PC-9 (cell line): ENCODE measurements at regions not wholly inside any gene's neighbourhood (a gene's known extent, or its start where the extent isn't known, plus 50 kb on each side); places are given as distances from the start of the nearest gene placed in this dataset.
"Not testable (repeated sequence)": the region's sequence is repeated elsewhere in the genome, so short reads cannot be mapped to it uniquely, and the experiment has no call there.

Experiments
- BruUV-seq: library from RNA; stranded (reverse); fragments of 400-500 nt; replicated peaks from 2 replicates; lab custom pipeline; 2021; lab: Mats Ljungman, UMichigan
- CTCF ChIA-PET: fragments of 300-600 bp; sonication (Branson Sonifier 250); formaldehyde crosslinking; loops from one replicate; lab custom pipeline; 2022; ENCODE audit warnings: antibody characterized with exemption; lab: Charles Lee
- POLR2A ChIA-PET: fragments of 300-600 bp; sonication (Branson Sonifier 250); formaldehyde crosslinking; loops from one replicate; lab custom pipeline; 2022; ENCODE audit warnings: antibody characterized with exemption; ENCODE audit not compliant: unreplicated experiment; lab: Charles Lee
- DNase-seq, 2 experiments: peaks; one replicate each; pipeline versions ENCODE4 v3.0.0 to v3.0.0-alpha.2; 2015 to 2022; ENCODE audit warnings: mixed read lengths in 1 of 2
- H2AFZ ChIP-seq: fragments of 200-600 bp; sonication (generic); 2 replicates; pipeline ENCODE4 v1.8.1; 2017; ENCODE audit warnings: antibody characterized with exemption
- H3F3A ChIP-seq: fragments of 200-600 bp; sonication (generic); 2 replicates; pipeline ENCODE4 v1.8.1; 2017; ENCODE audit warnings: antibody characterized with exemption, mild to moderate bottlenecking, low read depth; ENCODE audit not compliant: insufficient read depth
- H3K27ac ChIP-seq: fragments of 200-600 bp; sonication (generic); 2 replicates; pipeline ENCODE4 v1.6.1; 2016; ENCODE audit warnings: mixed run types
- H3K27me3 ChIP-seq: fragments of 200-600 bp; sonication (generic); 2 replicates; pipeline ENCODE4 v1.6.1; 2016; ENCODE audit warnings: low read depth, mixed run types; ENCODE audit not compliant: insufficient read depth
- H3K36me3 ChIP-seq: fragments of 200-600 bp; sonication (generic); 2 replicates; pipeline ENCODE4 v1.6.1; 2016; ENCODE audit warnings: low read depth, mixed run types
- H3K4me1 ChIP-seq: fragments of 200-600 bp; sonication (generic); replicated peaks from 2 replicates; pipeline ENCODE4 v1.6.1; 2016; ENCODE audit warnings: mixed run types; ENCODE audit not compliant: insufficient read depth
- H3K4me2 ChIP-seq: fragments of 200-600 bp; sonication (generic); 2 replicates; pipeline ENCODE4 v1.6.1; 2017; ENCODE audit warnings: mixed run types
- H3K4me3 ChIP-seq: fragments of 200-600 bp; sonication (generic); 2 replicates; pipeline ENCODE4 v1.6.1; 2016; ENCODE audit warnings: mixed run types
- H3K79me2 ChIP-seq: fragments of 200-600 bp; sonication (generic); 2 replicates; pipeline ENCODE4 v1.6.1; 2017; ENCODE audit warnings: low read depth, mixed run types
- H3K9me2 ChIP-seq: fragments of 200-600 bp; sonication (generic); 2 replicates; pipeline ENCODE4 v1.8.1; 2017; ENCODE audit warnings: mild to moderate bottlenecking; ENCODE audit not compliant: insufficient read depth
- H3K9me3 ChIP-seq: fragments of 200-600 bp; sonication (generic); 2 replicates; pipeline ENCODE4 v1.8.1; 2016; ENCODE audit warnings: low read depth; ENCODE audit not compliant: insufficient read depth
- H4K20me1 ChIP-seq: fragments of 200-600 bp; sonication (generic); 2 replicates; pipeline ENCODE4 v1.8.1; 2017; ENCODE audit not compliant: insufficient read depth
- intact Hi-C: fragments of 100-400 bp; cut with micrococcal nuclease; formaldehyde crosslinking; loops from one replicate; pipeline ENCODE4 v1.10.0; 2022; ENCODE audit not compliant: unreplicated experiment

DNA sequence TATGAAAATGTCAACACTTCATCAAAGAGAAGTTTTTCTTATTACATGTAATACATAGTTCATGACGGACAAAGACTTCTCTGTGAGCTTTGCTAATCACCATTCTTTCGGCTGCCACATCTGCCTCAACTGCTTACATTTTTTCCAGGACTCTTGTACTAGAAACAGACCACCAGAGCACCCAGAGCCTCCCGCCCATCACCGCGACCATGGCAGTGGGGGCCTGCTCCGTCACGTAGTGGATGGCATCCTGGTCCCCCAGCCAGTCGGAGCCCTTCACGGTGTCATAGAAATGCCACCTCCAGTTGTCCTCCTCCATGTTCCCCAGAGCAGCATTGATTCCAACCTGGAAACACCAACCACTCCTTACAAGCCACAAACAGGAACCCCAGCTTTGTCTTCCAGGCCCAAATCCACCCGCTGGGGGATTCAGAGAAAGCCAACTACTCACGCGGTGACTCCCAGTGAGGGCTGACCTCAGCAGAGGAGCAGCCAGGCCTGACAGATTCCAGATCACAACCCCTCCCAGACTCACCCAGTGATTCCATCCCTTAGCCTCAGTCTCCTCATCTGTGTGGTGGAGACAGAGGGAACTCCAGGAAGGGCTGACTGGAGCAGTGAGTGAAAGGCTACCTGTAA, 76.2 kb upstream of the TNK2 start:
- BruUV-seq, H3K27me3 ChIP-seq, H3F3A ChIP-seq, H3K4me1 ChIP-seq, CTCF ChIA-PET, H3K36me3 ChIP-seq, H4K20me1 ChIP-seq, H3K27ac ChIP-seq, H3K4me3 ChIP-seq, DNase-seq, H3K9me3 ChIP-seq, H2AFZ ChIP-seq, H3K9me2 ChIP-seq, POLR2A ChIA-PET, intact Hi-C loops, H3K4me2 ChIP-seq: not testable (repeated sequence)
- peaks cover 17% of the 10 kb centered on the region for H3K79me2 ChIP-seq

DNA sequence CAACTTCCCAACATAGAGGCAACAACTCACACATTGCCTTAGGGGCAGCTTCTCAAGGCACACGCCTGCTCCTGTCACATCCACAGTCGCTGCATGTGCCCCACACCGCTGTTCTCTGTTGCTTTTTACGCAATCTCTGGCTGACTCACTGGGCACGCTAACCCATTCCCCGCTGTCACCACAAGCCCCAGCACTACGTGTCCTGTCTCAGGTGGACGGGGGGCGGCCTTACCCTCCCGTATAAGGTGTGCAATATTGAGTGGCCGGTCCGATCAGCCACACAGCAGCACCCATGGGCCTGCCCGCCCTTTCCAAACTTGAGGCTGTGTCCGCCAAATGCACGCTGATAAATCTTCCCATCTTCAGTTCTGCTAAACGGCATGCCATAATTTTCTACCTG, 75.5 kb upstream of the TNK2 start:
- H3K9me3 ChIP-seq, H3F3A ChIP-seq, CTCF ChIA-PET, H3K4me3 ChIP-seq, H3K4me2 ChIP-seq, H4K20me1 ChIP-seq, H3K27me3 ChIP-seq, H3K27ac ChIP-seq, BruUV-seq, DNase-seq, H2AFZ ChIP-seq, H3K9me2 ChIP-seq, intact Hi-C loops, H3K4me1 ChIP-seq, POLR2A ChIA-PET, H3K36me3 ChIP-seq: not testable (repeated sequence)
- peaks cover 15% of the 10 kb centered on the region for H3K79me2 ChIP-seq

DNA sequence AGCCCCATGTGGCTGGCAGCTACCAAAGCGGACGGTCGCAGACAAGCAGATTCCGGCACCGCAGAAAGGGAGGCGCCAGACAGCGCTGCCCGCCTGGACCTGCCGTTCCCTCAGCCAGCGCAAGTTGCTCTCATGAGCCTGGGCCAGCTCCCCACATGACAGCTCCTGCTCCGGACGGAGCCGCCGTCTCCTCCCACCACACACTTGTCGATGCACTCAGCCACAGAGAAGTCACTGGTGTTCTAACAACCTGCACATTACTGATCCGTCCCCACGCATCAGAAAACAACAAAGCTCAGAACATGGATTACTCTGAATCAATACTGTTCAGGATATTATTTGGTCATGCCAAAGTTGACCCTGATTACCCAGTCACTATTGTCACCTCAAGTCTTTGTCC, 74.4 kb upstream of the TNK2 start:
- H3K36me3 ChIP-seq, H3K4me3 ChIP-seq, CTCF ChIA-PET, H3K4me2 ChIP-seq, H3F3A ChIP-seq, intact Hi-C loops, H3K27me3 ChIP-seq, H3K4me1 ChIP-seq, H3K9me2 ChIP-seq, H4K20me1 ChIP-seq, H3K79me2 ChIP-seq, DNase-seq, POLR2A ChIA-PET, BruUV-seq, H3K9me3 ChIP-seq, H2AFZ ChIP-seq, H3K27ac ChIP-seq: not testable (repeated sequence)

DNA sequence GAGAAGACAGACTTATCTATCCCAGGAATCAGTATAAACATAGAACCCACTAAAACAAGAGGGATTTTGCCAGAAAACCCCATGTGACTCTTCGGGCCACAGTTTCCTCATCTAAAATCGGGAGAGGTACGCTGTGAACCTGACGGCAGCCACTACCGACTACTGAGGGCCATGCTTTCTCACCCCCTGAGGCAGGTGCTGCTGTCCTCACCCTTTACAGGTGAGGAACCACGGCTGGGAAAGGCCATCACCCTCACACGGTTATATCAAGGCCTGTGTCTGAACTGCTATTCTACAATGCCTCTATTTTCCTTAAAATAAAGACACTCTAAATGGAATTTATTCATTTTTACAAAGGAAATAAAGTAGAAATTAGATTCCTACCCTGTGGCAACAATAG, 73.4 kb upstream of the TNK2 start:
- H3K4me1 ChIP-seq, H3K9me2 ChIP-seq, POLR2A ChIA-PET, H3K79me2 ChIP-seq, H3K27ac ChIP-seq, H3F3A ChIP-seq, BruUV-seq, H3K4me2 ChIP-seq, H3K27me3 ChIP-seq, CTCF ChIA-PET, H3K9me3 ChIP-seq, H2AFZ ChIP-seq, H3K4me3 ChIP-seq, intact Hi-C loops, H4K20me1 ChIP-seq: not testable (repeated sequence)
- DNase-seq: peak in 1 of 2 experiments; percentile 15
- H3K36me3 ChIP-seq: peaks cover 13% of the 10 kb centered on the region; the same call in 1 of the 2 replicates

DNA sequence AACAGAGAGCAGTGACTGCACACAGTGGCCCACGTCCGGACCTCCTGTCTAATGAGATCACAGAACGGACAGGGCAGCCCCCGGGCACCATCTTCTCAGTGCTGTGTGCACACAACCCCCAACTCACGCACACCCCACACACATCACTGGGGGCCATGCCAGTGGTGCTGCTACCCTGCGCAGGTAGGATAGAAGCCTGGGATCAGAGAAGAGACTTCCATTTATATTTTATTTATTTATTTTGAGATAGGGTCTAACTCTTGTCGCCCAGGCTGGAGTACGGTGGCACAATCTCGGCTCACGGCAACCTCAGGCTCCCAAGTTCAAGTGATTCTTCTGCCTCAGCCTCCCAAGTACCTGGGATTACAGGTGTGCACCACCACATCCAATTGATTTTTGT, 71.5 kb upstream of the TNK2 start:
- H3K27ac ChIP-seq, BruUV-seq, intact Hi-C loops, H3K4me3 ChIP-seq, H2AFZ ChIP-seq, H3F3A ChIP-seq, POLR2A ChIA-PET, H3K9me3 ChIP-seq, H3K4me2 ChIP-seq, H3K4me1 ChIP-seq, CTCF ChIA-PET, H3K79me2 ChIP-seq, H3K9me2 ChIP-seq, H4K20me1 ChIP-seq, H3K27me3 ChIP-seq: not testable (repeated sequence)
- peaks cover 17% of the 10 kb centered on the region for H3K36me3 ChIP-seq
- DNase-seq: peak in 1 of 2 experiments; percentile 25

DNA sequence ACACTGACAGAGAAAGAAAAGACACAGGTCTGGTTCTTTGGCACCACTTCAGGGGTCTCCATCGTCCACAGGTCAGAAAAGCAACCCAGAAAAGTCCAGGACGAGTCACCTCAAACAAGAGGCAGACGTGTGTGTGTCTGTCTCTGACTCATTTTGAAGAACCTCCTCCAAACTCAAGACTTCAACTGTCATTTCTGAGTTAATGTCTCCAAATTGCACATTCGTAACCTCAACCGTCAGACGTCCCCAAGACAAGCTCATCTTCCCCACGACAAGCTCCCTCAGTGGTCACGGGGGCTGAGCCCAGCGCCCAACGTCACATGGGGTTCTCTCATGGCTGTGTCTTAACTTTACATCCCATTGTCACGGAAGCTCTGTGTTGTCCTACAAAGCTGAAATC, 70.2 kb upstream of the TNK2 start:
- H3K4me2 ChIP-seq, H2AFZ ChIP-seq, BruUV-seq, H3K9me2 ChIP-seq, intact Hi-C loops, H3K27ac ChIP-seq, H3K9me3 ChIP-seq, H3F3A ChIP-seq, CTCF ChIA-PET, POLR2A ChIA-PET, H3K27me3 ChIP-seq, H4K20me1 ChIP-seq, DNase-seq, H3K79me2 ChIP-seq, H3K4me1 ChIP-seq, H3K4me3 ChIP-seq: not testable (repeated sequence)
- H3K36me3 ChIP-seq: peaks cover 21% of the 10 kb centered on the region

DNA sequence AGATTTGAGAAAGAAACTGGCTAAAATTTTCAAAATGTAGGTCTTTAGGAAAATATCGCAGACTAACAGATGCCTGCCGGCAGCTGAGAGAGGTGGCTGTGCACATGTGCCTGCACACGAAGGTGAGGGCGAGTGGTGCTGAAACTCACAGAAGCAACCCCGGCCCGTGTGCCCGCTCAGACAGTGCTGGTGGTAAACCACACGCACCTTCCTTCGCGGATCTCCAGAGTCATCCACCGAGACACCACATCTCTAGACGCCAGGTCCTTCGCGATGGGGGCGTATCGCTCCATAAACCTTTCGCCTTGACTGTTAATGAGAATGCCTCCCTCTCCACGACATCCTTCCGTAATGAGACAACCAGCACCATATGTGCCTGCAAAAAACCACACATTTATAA, 68.5 kb upstream of the TNK2 start:
- H3K79me2 ChIP-seq, H3K4me3 ChIP-seq, H3K4me1 ChIP-seq, H3K9me3 ChIP-seq, BruUV-seq, H3F3A ChIP-seq, H2AFZ ChIP-seq, CTCF ChIA-PET, H3K9me2 ChIP-seq, H4K20me1 ChIP-seq, DNase-seq, H3K27ac ChIP-seq, H3K27me3 ChIP-seq, intact Hi-C loops, POLR2A ChIA-PET, H3K4me2 ChIP-seq: not testable (repeated sequence)
- peaks cover 24% of the 10 kb centered on the region for H3K36me3 ChIP-seq
